ENCODE measurements at regions not wholly inside any gene's neighbourhood (a gene's known extent, or its start where the extent isn't known, plus 50 kb on each side); places are given as distances from the start of the nearest gene placed in this dataset.

GRCh38 chr1:168917796-168918195 lies 188.7 kb upstream of the ATP1B1 start:
- DNase-seq (ENCODE audit: low spot score) = no peak

GRCh38 chr1:168918860-168919741 lies 187.4 kb upstream of the ATP1B1 start:
- DNase-seq (ENCODE audit: low spot score) = no peak

GRCh38 chr1:168920456-168921094 lies 185.9 kb upstream of the ATP1B1 start:
- peak; percentile 80 for DNase-seq (ENCODE audit: low spot score)

GRCh38 chr1:168921629-168922028 lies 184.9 kb upstream of the ATP1B1 start:
- DNase-seq (ENCODE audit: low spot score) = no peak

- DNase-seq (ENCODE audit: low spot score) = no peak
These were observed 182.9 kb upstream of the ATP1B1 start for GRCh38 chr1:168923521-168924136.

GRCh38 chr1:168924976-168925375 lies 181.5 kb upstream of the ATP1B1 start:
- DNase-seq (ENCODE audit: low spot score) = no peak

GRCh38 chr1:168926236-168926635 lies 180.3 kb upstream of the ATP1B1 start:
- no peak for DNase-seq (ENCODE audit: low spot score)

GRCh38 chr1:168932539-168932938 lies 174.0 kb upstream of the ATP1B1 start:
- peak; percentile 32 for DNase-seq (ENCODE audit: low spot score)

GRCh38 chr1:168933141-168933805 lies 173.2 kb upstream of the ATP1B1 start:
- no peak for DNase-seq (ENCODE audit: low spot score)

- DNase-seq (ENCODE audit: low spot score) = peak; percentile 76
These were observed 167.2 kb upstream of the ATP1B1 start for GRCh38 chr1:168939110-168939946.

- DNase-seq (ENCODE audit: low spot score) = no peak
These were observed 166.6 kb upstream of the ATP1B1 start for GRCh38 chr1:168939947-168940223.

GRCh38 chr1:168941640-168942039 lies 164.8 kb upstream of the ATP1B1 start:
- DNase-seq (ENCODE audit: low spot score) = no peak

- DNase-seq (ENCODE audit: low spot score) = no peak
These were observed 164.3 kb upstream of the ATP1B1 start for GRCh38 chr1:168942165-168942564.

GRCh38 chr1:168945870-168946269 lies 160.6 kb upstream of the ATP1B1 start:
- DNase-seq (ENCODE audit: low spot score) = peak; percentile 89

- DNase-seq (ENCODE audit: low spot score) = peak; percentile 66
These were observed 159.4 kb upstream of the ATP1B1 start for GRCh38 chr1:168947041-168947440.

GRCh38 chr1:168949672-168950071 lies 156.8 kb upstream of the ATP1B1 start:
- no peak for DNase-seq (ENCODE audit: low spot score)

GRCh38 chr1:168957818-168958217 lies 148.7 kb upstream of the ATP1B1 start:
- no peak for DNase-seq (ENCODE audit: low spot score)

- no peak for DNase-seq (ENCODE audit: low spot score)
These were observed 147.8 kb upstream of the ATP1B1 start for GRCh38 chr1:168958562-168959289.

GRCh38 chr1:168959382-168959781 lies 147.1 kb upstream of the ATP1B1 start:
- no peak for DNase-seq (ENCODE audit: low spot score)

- DNase-seq (ENCODE audit: low spot score) = no peak
These were observed 146.4 kb upstream of the ATP1B1 start for GRCh38 chr1:168960114-168960513.

GRCh38 chr1:168960595-168960994 lies 145.9 kb upstream of the ATP1B1 start:
- DNase-seq (ENCODE audit: low spot score) = peak; percentile 24

Data from HT-29 (cell line).